Stimulated activated effector memory CD8-positive, alpha-beta T cell treated with anti-CD3 and anti-CD28 coated beads, Interleukin-12 subunit alpha, Interleukin-12 subunit beta, amount 100 ng/mL, for 72 hours (primary cell): ENCODE measurements at regions not wholly inside any gene's neighbourhood (a gene's known extent, or its start where the extent isn't known, plus 50 kb on each side); places are given as distances from the start of the nearest gene placed in this dataset.

ENCODE experiments used
- ATAC-seq: fragments of 150-1000 bp; cut with Tn5 transposase; 2 replicates; pipeline ENCODE4 v1.10.0; 2021
- DNase-seq, 2 donors: peaks; one replicate each; pipeline ENCODE4 v3.0.0; 2021 to 2022; ENCODE audit warnings: low spot score in 2 of 2
- H3K27ac Mint-ChIP-seq: one replicate; pipeline ENCODE4 v1.8.0; 2022; ENCODE audit warnings: mild to moderate bottlenecking, mixed read lengths
- H3K36me3 Mint-ChIP-seq: one replicate; pipeline ENCODE4 v1.8.0; 2022; ENCODE audit warnings: mild to moderate bottlenecking, mixed read lengths
- H3K4me1 Mint-ChIP-seq: one replicate; pipeline ENCODE4 v1.8.0; 2022; ENCODE audit warnings: mixed read lengths
- H3K4me3 Mint-ChIP-seq: one replicate; pipeline ENCODE4 v1.8.0; 2022; ENCODE audit warnings: mild to moderate bottlenecking, mixed read lengths
- H3K9me3 Mint-ChIP-seq: one replicate; pipeline ENCODE4 v1.8.0; 2022; ENCODE audit warnings: mixed read lengths

DNA sequence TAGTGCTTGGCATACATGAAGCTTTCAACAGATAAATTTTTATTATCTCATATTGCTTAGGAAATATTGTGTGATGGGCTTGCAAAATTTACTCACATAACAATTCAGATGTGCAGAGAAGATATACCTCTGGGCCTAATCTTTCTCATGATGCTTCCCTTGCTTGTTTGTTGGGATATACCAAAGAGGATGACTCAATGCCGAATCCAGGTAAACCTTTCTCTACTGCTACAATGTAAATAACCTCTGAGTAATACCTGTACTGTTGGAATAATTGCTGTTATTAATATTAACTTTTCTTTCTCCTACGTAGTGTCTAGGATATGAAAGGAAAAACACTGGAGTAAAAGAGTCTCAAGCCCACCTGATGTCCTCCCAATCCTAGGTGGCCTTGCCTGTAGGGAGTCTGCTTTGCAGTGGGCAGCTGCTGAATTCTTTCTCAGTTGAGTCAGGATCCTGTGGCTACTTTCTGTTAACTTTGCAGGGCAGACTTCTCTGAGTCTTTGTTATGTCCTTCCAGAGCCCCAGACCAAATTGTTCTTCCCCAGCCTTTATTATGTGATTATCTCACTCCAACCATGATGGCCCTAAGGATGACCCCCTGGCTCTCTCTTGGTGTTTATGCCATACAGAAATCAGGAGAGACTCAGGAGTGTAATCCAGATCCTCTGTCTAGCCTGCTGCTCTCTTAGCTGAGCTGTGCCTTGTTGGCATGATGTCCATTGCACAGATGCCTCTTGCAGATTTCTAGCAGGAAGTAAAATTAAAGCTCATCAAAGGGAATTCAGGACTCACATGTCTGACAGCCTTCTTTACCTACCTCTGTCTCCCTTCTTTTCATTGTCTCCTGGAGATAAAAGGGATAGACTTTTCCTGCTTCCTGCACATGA is 208.1 kb downstream of the SNX18 start:
- Mint-ChIP-seq H3K4me1 (no peaks in the 10 kb centered on the region), H3K27ac (no peak overlapping the region), H3K4me3 (no peak overlapping the region), H3K9me3 (peaks cover 3% of the 10 kb centered on the region), H3K36me3 (no peaks in the 10 kb centered on the region)
- DNase-seq (no peak), ATAC-seq (no peak)

DNA sequence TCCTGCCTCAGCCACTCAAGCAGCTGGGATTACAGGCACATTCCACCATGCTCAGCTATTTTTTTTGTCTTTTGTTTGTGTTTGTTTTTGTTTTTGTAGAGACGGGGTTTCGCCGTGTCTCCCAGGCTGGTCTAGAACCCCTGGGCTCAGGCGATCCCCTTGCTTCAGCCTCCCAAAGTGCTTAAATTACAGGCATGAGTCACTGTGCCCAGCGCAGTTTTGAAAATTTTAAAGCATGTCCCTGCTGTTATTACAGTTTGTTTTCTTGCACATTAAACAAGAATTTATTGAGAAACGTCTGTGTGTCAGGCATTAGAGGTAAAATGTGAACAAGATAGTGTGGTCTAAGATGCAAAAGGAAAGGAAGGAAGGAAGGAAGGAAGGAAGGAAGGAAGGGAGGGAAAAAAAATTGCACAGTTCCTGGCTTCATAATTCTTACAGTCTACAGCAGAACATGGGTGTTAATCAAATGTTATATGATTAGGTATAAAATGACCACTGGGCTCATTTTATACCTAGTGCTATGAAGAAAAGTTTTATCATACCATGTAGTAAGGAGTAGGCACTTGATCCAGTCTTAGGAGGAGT is 205.4 kb downstream of the SNX18 start:
- ATAC-seq (no peak), DNase-seq (no peak)
- Mint-ChIP-seq H3K9me3 (peaks cover 3% of the 10 kb centered on the region), H3K36me3 (no peaks in the 10 kb centered on the region), H3K27ac (no peak overlapping the region), H3K4me3 (no peak overlapping the region), H3K4me1 (peaks cover 19% of the 10 kb centered on the region)

DNA sequence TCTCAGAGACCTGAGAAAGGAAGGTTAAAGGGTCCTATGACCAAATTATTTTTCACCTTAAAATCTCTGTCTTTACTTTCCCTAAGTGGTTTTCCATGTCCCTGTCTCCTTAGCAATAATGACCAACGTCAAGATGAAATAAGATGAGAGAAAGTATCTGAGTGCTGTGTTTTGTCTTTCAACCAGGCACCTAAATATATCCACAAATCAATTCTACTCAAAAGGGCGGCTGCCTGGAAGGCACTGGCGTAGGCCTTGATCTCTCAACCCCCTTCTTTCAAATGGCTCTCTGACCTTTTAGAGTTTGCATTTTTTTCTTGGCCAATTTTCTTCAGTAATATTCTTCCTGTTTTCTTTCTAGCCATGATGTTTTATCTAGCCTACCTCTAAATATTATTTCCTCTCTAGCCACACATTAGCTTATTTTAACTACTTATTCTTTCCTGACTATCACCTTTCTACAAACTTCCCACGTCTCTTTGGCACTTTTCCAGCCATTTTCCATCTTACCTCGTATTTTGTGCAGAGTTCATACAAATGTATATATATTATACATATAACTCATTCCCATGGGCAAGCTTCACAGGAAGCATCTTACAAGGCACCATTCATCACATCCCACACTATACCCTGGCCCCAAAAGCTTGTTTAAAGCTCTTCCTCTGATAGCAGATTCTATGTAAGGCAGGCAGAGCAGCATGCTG is 204.5 kb downstream of the SNX18 start:
- H3K36me3 Mint-ChIP-seq = no peaks in the 10 kb centered on the region
- H3K4me1 Mint-ChIP-seq = peaks cover 26% of the 10 kb centered on the region
- H3K9me3 Mint-ChIP-seq = peaks cover 3% of the 10 kb centered on the region
- H3K27ac Mint-ChIP-seq = no peak overlapping the region
- no peak for DNase-seq
- H3K4me3 Mint-ChIP-seq = no peak overlapping the region
- ATAC-seq = no peak

DNA sequence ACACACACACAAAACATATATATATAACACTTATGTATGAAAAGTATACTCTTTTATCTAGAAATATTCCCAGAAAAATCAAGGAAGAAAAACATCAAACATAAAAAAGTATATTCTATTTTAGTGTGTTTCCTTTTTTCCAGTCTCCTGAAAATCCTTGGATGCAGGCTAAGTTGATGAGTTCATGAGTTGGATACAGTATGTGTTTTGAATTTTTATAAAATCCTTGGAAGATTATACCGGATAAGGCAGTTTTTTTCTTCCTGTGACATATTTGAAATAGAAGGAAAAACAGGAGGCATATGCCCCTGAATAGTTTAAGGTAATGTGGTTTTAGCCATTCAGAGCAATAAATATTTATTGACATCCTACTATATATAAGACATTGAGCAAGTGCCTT is 203.6 kb downstream of the SNX18 start:
- Mint-ChIP-seq H3K9me3 (peaks cover 3% of the 10 kb centered on the region), H3K4me1 (peaks cover 30% of the 10 kb centered on the region), H3K4me3 (no peak overlapping the region), H3K36me3 (no peaks in the 10 kb centered on the region), H3K27ac (no peak overlapping the region)
- DNase-seq (no peak), ATAC-seq (no peak)

DNA sequence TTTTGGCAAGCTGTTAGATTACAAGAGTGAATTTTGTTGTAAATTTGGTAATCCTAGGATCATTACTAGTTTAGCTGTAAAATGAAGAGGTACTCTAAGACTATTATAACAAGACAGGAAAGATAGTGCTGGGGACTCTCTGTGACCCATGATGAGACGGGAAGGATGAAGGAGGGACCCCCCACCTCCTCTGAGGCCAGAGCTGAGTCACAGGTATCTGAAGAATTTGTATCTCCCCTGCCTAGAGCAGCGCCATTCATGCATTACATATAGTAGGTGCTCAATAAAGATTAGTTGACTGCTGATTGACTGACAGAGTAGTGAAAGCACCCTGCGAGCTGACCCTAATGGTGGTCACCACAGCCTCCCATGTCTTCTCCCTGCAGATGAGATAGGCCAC is 202.8 kb downstream of the SNX18 start:
- H3K4me1 Mint-ChIP-seq = peaks cover 30% of the 10 kb centered on the region
- no peaks in the 10 kb centered on the region for H3K36me3 Mint-ChIP-seq
- DNase-seq = peak in 1 of 2 donors; percentile 44
- no peak overlapping the region for H3K4me3 Mint-ChIP-seq
- H3K9me3 Mint-ChIP-seq = peaks cover 6% of the 10 kb centered on the region
- peak overlapping the region; percentile 11 for H3K27ac Mint-ChIP-seq
- no peak for ATAC-seq

DNA sequence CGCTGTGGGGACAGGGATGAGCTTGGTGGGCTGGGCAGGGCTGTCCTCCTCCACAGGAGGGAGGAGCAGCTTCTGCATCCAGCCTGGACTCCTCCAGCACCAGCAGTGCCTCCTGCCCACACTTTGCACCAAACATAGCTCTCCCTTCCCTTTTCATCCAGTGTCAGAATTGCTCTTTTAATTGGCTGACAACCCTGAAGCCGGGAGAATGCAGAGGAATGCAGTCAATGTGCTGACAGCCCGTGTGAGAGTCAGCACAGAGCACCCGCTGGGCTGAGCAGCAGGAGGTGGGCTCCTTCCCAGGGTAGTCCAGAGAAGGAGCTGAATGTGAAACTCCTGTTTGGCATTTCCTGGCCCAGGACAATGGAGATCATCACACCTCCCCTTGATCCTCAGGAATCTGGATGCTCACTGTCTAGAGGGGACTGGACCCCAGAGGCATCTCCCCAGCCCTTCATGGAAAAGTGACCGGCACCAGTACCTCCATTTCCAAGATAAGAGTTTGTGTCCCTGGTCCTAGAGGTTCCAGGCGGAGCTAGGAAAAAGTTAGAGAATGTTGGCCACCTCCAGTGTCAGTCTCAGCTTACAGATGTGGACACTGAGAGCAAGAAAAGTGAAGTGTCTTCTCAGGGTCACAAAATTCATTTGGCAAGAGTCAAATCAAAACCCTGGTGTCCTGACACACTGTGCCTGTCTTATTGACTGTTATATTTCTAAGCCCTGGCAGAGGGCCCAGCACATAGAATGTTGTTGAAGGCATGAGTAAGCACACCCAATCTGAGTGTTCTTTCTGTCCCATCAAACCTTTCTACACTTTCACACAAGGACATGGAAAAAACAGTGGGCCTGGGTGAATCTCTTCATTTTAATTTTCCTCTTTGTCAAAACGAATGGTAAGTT is 202.1 kb downstream of the SNX18 start:
- H3K27ac Mint-ChIP-seq = peak overlapping the region; percentile 11
- no peak for DNase-seq

DNA sequence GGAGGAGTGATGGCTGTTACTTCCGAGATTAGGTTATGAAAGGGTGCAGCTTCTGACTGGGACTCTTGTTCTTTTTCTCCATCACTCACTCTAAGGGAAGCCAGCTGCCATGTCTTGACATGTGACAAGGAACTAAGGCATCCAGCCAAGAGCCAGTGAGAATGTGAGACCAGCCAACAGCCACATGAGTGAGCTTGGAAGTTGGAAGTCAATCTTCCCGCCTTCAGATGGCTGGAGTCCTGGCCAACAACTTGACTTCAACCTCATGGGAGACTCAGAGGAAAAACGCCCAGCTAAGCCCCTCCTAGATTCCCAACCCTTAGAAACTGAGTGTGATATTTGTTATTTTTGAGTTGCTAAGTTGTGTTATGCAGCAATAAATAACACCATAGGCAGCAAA is 201.1 kb downstream of the SNX18 start:
- Mint-ChIP-seq H3K36me3 (no peaks in the 10 kb centered on the region), H3K9me3 (peaks cover 8% of the 10 kb centered on the region), H3K27ac (no peak overlapping the region), H3K4me3 (peak overlapping the region; percentile 17), H3K4me1 (peaks cover 30% of the 10 kb centered on the region)
- DNase-seq = no peak
- no peak for ATAC-seq

More for the DNA sequence above, 202.1 kb downstream of the SNX18 start:
- peaks cover 30% of the 10 kb centered on the region for H3K4me1 Mint-ChIP-seq
- H3K9me3 Mint-ChIP-seq = peaks cover 6% of the 10 kb centered on the region
- no peaks in the 10 kb centered on the region for H3K36me3 Mint-ChIP-seq
- peak; percentile 84 for ATAC-seq
- H3K4me3 Mint-ChIP-seq = no peak overlapping the region

DNA sequence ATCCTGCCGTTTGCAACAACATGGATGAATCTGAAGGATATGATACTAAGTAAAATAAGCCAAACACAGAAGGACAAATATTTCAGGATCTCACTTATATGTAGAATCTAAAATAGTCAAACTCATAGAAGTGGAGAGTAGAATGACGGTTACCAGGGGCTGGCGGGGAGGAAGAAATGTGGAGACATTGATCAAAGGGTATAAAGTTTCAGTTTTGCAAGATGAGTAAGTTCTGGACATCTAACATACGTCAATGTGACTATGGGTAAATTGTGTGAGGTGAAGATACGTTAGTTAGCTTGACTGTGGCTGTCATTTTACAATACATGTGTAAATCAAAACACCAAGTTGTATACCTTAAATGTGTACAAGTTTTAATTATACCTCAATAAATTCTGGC is 200.3 kb downstream of the SNX18 start:
- DNase-seq = no peak
- Mint-ChIP-seq H3K4me1 (peaks cover 30% of the 10 kb centered on the region), H3K4me3 (peak overlapping the region; percentile 17), H3K36me3 (no peaks in the 10 kb centered on the region), H3K27ac (peak overlapping the region; percentile 82), H3K9me3 (peaks cover 9% of the 10 kb centered on the region)
- peak; percentile 89 for ATAC-seq

DNA sequence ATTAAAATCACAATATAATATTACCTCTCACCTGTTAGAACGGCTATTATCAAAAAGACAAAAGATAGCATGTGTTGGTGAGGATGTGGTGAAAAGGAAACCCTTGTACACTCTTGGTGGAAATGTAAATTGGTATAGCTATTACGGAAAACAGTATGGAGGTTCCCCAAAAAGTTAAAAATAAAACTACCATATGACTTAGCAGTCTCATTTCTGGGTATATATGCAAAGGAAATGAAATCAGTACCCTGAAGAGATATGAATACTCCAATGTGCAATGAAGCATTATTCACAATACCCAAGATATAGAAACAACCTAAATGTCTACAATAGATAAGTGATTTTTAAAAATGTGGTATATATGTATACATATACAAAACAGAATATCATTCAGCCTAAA is 199.9 kb downstream of the SNX18 start:
- Mint-ChIP-seq H3K9me3 (peaks cover 8% of the 10 kb centered on the region), H3K4me1 (peaks cover 30% of the 10 kb centered on the region), H3K4me3 (peak overlapping the region; percentile 17), H3K27ac (peak overlapping the region; percentile 82), H3K36me3 (no peaks in the 10 kb centered on the region)
- DNase-seq = no peak
- peak; percentile 83 for ATAC-seq

DNA sequence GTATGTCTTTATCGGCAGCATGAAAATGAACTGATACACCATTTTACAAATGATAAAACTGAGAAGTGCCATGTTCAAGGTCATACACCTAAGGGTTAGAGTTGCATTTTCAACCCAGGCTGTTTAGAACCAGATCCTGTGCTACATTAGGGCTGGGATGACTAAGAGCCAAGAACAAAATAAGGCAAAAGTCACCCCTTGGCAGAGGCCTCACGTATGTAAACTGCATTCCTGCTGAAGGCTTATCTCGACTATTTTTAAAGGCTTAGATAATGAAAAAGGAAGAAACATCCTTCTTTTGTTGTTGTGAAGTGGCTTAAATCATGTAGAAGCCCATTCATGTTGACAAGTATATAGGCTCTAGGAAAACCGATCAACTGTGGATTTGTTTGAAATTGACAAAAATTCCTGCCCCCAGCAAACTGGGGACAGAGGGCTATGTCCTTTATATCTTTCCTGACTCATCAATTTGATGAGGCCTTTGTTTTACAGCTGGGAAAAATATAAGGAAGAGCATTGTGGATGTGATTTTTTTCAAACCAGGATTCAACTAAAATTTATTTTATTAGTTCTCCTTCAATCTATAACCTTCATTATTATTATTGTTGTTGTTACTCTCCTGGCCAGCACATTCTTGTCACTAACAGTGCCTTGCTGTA is 196.5 kb downstream of the SNX18 start:
- no peak for DNase-seq

DNA sequence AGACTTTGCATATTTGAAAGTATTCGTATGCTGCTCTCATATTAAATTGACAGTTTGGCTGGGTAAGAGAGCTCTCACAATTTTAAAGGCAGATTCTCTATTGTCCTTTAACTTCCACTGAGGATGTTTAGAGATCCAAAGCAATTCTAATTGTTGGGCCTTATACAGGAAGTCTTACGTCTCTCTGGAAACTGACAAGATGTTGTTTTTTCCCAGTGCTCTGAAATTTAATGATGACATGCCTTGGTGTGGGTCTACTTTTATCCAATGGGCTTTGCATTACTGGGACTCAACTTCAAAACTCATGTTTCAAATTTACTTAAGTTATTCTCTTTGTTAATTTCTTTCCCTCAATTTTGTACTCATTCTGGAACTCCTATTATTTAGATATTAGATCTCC is 191.5 kb downstream of the SNX18 start:
- H3K27ac Mint-ChIP-seq = no peak overlapping the region

More for the DNA sequence above, 196.5 kb downstream of the SNX18 start:
- no peak overlapping the region for H3K4me3 Mint-ChIP-seq
- peaks cover 8% of the 10 kb centered on the region for H3K9me3 Mint-ChIP-seq
- H3K36me3 Mint-ChIP-seq = no peaks in the 10 kb centered on the region
- H3K4me1 Mint-ChIP-seq = peaks cover 16% of the 10 kb centered on the region
- H3K27ac Mint-ChIP-seq = no peak overlapping the region
- no peak for ATAC-seq

DNA sequence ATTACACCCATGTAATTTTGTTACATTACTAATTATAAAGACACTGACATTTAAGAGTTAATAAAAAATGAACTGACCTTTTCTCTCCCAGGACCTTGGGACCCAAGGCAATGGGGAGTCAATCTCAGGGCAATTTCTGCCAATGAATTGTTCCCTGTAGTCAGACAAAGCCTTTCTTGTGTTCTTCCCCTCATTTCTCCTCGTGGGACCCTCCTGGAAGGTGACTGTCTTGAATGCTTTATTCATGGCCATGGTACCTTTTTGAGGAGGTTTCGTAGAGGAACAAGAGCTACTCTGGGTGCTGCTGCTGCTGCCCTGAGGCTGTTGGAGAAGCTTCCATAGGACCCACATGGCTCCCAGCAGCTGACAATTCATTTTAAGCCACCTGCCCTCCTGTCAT is 190.3 kb downstream of the SNX18 start:
- Mint-ChIP-seq H3K4me3 (no peak overlapping the region), H3K36me3 (no peaks in the 10 kb centered on the region), H3K9me3 (no peaks in the 10 kb centered on the region), H3K27ac (no peak overlapping the region), H3K4me1 (peaks cover 22% of the 10 kb centered on the region)
- DNase-seq (no peak), ATAC-seq (no peak)

More for the DNA sequence above, 191.5 kb downstream of the SNX18 start:
- Mint-ChIP-seq H3K9me3 (peaks cover 5% of the 10 kb centered on the region), H3K36me3 (no peaks in the 10 kb centered on the region), H3K4me1 (peaks cover 15% of the 10 kb centered on the region), H3K4me3 (no peak overlapping the region)
- ATAC-seq (no peak), DNase-seq (no peak)

DNA sequence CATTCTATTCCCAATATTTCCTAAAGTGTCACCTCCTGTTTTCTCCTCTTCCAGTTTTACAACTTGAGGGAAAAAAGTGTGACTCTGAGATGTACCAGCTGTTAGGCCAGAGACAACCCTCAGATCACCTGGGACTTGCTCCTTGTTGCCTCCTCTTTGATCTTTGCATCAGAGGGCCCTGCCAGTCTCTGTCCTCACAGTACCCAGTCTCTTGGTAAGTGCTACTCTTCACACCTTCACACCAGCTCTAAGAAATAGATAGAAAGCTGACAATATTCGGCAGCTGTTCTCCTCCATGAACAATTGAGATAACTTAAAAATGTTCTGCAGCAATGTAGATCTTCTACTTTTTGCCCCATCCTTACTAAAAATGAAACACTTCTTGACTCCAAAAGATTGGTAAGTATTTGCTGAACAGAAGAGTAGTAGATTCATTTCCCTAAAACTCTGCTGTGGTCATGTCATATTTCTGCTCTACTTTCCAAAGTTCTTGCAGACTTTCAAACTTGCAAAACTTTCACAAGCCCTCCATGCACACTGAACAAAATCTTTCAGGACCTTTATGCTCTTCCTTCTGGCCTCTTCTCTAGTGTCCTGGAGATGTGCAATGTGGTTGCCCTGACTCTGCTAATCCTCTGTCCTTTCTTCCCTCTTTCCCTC is 188.6 kb downstream of the SNX18 start:
- no peak overlapping the region for H3K27ac Mint-ChIP-seq
- DNase-seq = no peak
- no peak overlapping the region for H3K4me3 Mint-ChIP-seq
- ATAC-seq = no peak
- H3K9me3 Mint-ChIP-seq = no peaks in the 10 kb centered on the region
- no peaks in the 10 kb centered on the region for H3K36me3 Mint-ChIP-seq
- H3K4me1 Mint-ChIP-seq = peaks cover 22% of the 10 kb centered on the region

DNA sequence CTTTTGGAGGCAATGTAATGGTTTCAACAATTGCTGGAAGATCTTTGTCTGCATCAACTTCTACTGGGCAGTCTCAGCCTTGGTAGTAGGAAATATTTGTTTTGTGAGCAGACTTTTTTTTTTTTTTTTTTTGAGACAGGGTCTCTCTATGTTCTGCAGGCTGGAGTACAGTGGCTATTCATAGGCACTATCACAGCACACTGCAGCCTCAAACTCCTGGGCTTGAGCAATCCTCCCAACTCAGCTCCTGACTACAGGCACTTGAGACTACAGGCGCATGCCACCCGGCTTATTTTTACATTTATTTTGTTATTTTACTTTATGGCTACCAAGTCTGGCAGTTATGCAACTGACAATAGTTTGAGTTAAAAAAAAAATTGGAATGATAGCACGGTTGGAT is 187.3 kb downstream of the SNX18 start:
- H3K36me3 Mint-ChIP-seq = no peaks in the 10 kb centered on the region
- ATAC-seq = no peak
- no peak for DNase-seq
- no peak overlapping the region for H3K27ac Mint-ChIP-seq
- H3K4me1 Mint-ChIP-seq = peaks cover 22% of the 10 kb centered on the region
- no peak overlapping the region for H3K4me3 Mint-ChIP-seq
- no peaks in the 10 kb centered on the region for H3K9me3 Mint-ChIP-seq
